ENCODE measurements at regions not wholly inside any gene's neighbourhood (a gene's known extent, or its start where the extent isn't known, plus 50 kb on each side); places are given as distances from the start of the nearest gene placed in this dataset.
"Not testable (repeated sequence)": the region's sequence is repeated elsewhere in the genome, so short reads cannot be mapped to it uniquely, and the experiment has no call there.

DNA sequence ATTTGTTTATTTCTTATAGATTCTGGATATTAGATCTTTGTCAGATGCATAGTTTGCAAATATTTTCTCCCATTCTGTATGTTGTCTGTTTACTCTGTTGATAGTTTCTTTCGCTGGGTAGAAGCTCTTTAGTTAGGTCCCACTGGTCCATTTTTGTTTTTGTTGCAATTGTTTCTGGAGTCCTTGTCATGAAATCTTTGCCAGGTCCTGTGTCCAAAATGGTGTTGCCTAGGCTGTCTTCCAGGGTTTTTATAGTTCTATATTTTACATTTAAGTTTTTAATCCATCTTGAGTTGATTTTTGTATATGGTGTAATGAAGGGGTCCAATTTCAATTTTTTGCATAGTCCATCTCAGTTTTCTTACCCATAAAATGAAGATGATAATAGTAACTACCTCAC is 173.9 kb upstream of the NT5E start:
- TF ChIP-seq POLR2A (IDR thresholded peaks at IDR 0.05; ENCODE audit: low read depth, low read length); POLR2AphosphoS5 (IDR thresholded peaks at IDR 0.05; ENCODE audit: low read depth, low read length); TAF1 (IDR thresholded peaks at IDR 0.05; ENCODE audit: borderline replicate concordance, low read depth, low read length): not testable (repeated sequence)

All from GM12892 (cell line).